CD14-positive monocyte (primary cell): ENCODE measurements at regions not wholly inside any gene's neighbourhood (a gene's known extent, or its start where the extent isn't known, plus 50 kb on each side); places are given as distances from the start of the nearest gene placed in this dataset.

Source experiments
- DNase-seq, 3 donors: peaks; one replicate each; pipeline ENCODE4 v3.0.0-alpha.2; 2011 to 2022
- H2AFZ ChIP-seq: 2 replicates; pipeline ENCODE4 v1.6.0; 2012; ENCODE audit warnings: mild to moderate bottlenecking, low read depth, low read length, inconsistent platforms; ENCODE audit not compliant: insufficient read depth, poor library complexity, severe bottlenecking
- H3K27ac ChIP-seq, 2 donors: 1 replicate in 1 of 2; 2 replicates in 1 of 2; pipeline ENCODE4 v1.5.1; 2012 to 2013; ENCODE audit warnings: low read length in 2 of 2, control low read depth in 1 of 2, inconsistent platforms in 1 of 2, low read depth in 1 of 2, mild to moderate bottlenecking in 1 of 2
- H3K27me3 ChIP-seq, 2 donors: one replicate each; pipeline versions ENCODE4 v1.6.0 to v1.6.1; 2011 to 2013; ENCODE audit warnings: low read length in 2 of 2; ENCODE audit not compliant: control insufficient read depth in 2 of 2, insufficient read depth in 2 of 2
- H3K36me3 ChIP-seq, 2 donors: replicated peaks in 1 of 2; 1 replicate in 1 of 2; 2 replicates in 1 of 2; pipeline versions ENCODE4 v1.5.1 to v1.6.1; 2012 to 2013; ENCODE audit warnings: low read length in 2 of 2, control low read depth in 1 of 2, inconsistent platforms in 1 of 2, mild to moderate bottlenecking in 1 of 2; ENCODE audit not compliant: insufficient read depth in 2 of 2, control insufficient read depth in 1 of 2
- H3K4me1 ChIP-seq, 2 donors: 1 replicate in 1 of 2; 2 replicates in 1 of 2; pipeline versions ENCODE4 v1.5.1 to v1.6.1; 2012 to 2013; ENCODE audit warnings: low read length in 2 of 2, control low read depth in 1 of 2, inconsistent platforms in 1 of 2, mild to moderate bottlenecking in 1 of 2, moderate library complexity in 1 of 2; ENCODE audit not compliant: insufficient read depth in 2 of 2, control insufficient read depth in 1 of 2
- H3K4me2 ChIP-seq: replicated peaks from 2 replicates; pipeline ENCODE3; 2012; ENCODE audit warnings: low read length, moderate library complexity, mild to moderate bottlenecking; ENCODE audit not compliant: poor library complexity, severe bottlenecking; ENCODE audit errors: extremely low read depth
- H3K4me3 ChIP-seq, 3 experiments: fragments of 200-600 bp in 1 of 3; sonication (generic) in 1 of 3; replicated peaks in 1 of 3; 1 replicate in 2 of 3; 2 replicates in 1 of 3; pipeline ENCODE4 v1.5.1; 2011 to 2013; ENCODE audit warnings: low read length in 3 of 3, mild to moderate bottlenecking in 3 of 3, control low read depth in 2 of 3, low read depth in 2 of 3, inconsistent platforms in 1 of 3, moderate library complexity in 1 of 3
- H3K79me2 ChIP-seq: 2 replicates; pipeline ENCODE4 v1.6.0; 2012; ENCODE audit warnings: mild to moderate bottlenecking, control low read depth, inconsistent platforms, low read length, moderate library complexity; ENCODE audit not compliant: insufficient read depth
- H3K9ac ChIP-seq: 2 replicates; pipeline ENCODE4 v1.6.0; 2017; ENCODE audit warnings: low read length, mild to moderate bottlenecking; ENCODE audit not compliant: insufficient read depth, poor library complexity, severe bottlenecking
- H3K9me3 ChIP-seq, 2 donors: replicated peaks in 1 of 2; 1 replicate in 1 of 2; 2 replicates in 1 of 2; pipeline versions ENCODE4 v1.5.1 to v1.6.1; 2012 to 2013; ENCODE audit warnings: low read length in 2 of 2, control low read depth in 1 of 2; ENCODE audit not compliant: control insufficient read depth in 1 of 2, insufficient read depth in 1 of 2
- H4K20me1 ChIP-seq: 2 replicates; pipeline ENCODE4 v1.6.0; 2012; ENCODE audit warnings: mild to moderate bottlenecking, low read length, control low read depth, moderate library complexity; ENCODE audit not compliant: insufficient read depth
- H3K27ac Mint-ChIP-seq, 7 donors: one replicate each; pipeline ENCODE4 v1.8.0; 2020; ENCODE audit warnings: mild to moderate bottlenecking in 7 of 7, mixed read lengths in 7 of 7, moderate library complexity in 6 of 7, inconsistent platforms in 2 of 7
- H3K27me3 Mint-ChIP-seq, 3 donors: one replicate each; pipeline ENCODE4 v1.8.0; 2021 to 2022; ENCODE audit warnings: low read depth in 3 of 3, mild to moderate bottlenecking in 3 of 3, mixed read lengths in 3 of 3, moderate library complexity in 3 of 3, inconsistent platforms in 1 of 3
- H3K36me3 Mint-ChIP-seq, 2 donors: one replicate each; pipeline ENCODE4 v1.8.0; 2020; ENCODE audit warnings: mixed read lengths in 2 of 2, inconsistent platforms in 1 of 2, mild to moderate bottlenecking in 1 of 2
- H3K4me1 Mint-ChIP-seq: one replicate; pipeline ENCODE4 v1.8.0; 2020; ENCODE audit warnings: mild to moderate bottlenecking, mixed read lengths
- H3K4me3 Mint-ChIP-seq, 2 donors: one replicate each; pipeline ENCODE4 v1.8.0; 2020; ENCODE audit warnings: mild to moderate bottlenecking in 2 of 2, mixed read lengths in 2 of 2, moderate library complexity in 1 of 2
- H3K9me3 Mint-ChIP-seq, 7 donors: one replicate each; pipeline ENCODE4 v1.8.0; 2020 to 2022; ENCODE audit warnings: mixed read lengths in 7 of 7, mild to moderate bottlenecking in 6 of 7, moderate library complexity in 6 of 7, inconsistent platforms in 2 of 7
- CTCF ChIP-seq: fragments of 200-600 bp; IDR thresholded peaks from one replicate; pipeline ENCODE4 v1.8.0; 2022; ENCODE audit warnings: antibody characterized with exemption, mild to moderate bottlenecking
- WGBS: methylation state at CpG from one replicate; pipeline ENCODE4 v1.1.5; 2013; ENCODE audit warnings: missing lambda C conversion rate; ENCODE audit not compliant: insufficient coverage; 5-methylcytosine and 5-hydroxymethylcytosine counted together
- intact Hi-C, 2 donors: fragments of 100-400 bp; cut with micrococcal nuclease; formaldehyde crosslinking; loops; one replicate each; pipeline versions ENCODE4 v1.15.0 to v1.15.1; 2023

- Histone ChIP-seq H3K4me2 (no peak overlapping the region), H3K4me1 (no peaks in the 10 kb centered on the region), H3K4me3 (no peak overlapping the region), H3K27ac (no peak overlapping the region), H3K9me3 (no peaks in the 10 kb centered on the region), H2AFZ (no peak overlapping the region), H3K79me2 (no peaks in the 10 kb centered on the region), H3K27me3 (no peaks in the 10 kb centered on the region), H4K20me1 (no peaks in the 10 kb centered on the region), H3K36me3 (no peaks in the 10 kb centered on the region), H3K9ac (no peak overlapping the region)
- peaks cover 11% of the 10 kb centered on the region for H3K4me1 Mint-ChIP-seq
- H3K27me3 Mint-ChIP-seq, result peaks cover 10 to 22% (median 13%) of the 10 kb centered on the region in 3 donors
- DNase-seq, result no peak
- intact Hi-C loops, result no loop called here
- no peak for TF ChIP-seq CTCF
- H3K27ac Mint-ChIP-seq, result peak overlapping the region in 1 of 7 donors; percentile 66
- 65% methylated on average over 11 of the region's 18 CpGs for WGBS
- H3K9me3 Mint-ChIP-seq, result peaks cover 0 to 6% (median 0%) of the 10 kb centered on the region in 7 donors
- H3K4me3 Mint-ChIP-seq, result peak overlapping the region in 1 of 2 donors; percentile 14
- no peaks in the 10 kb centered on the region for H3K36me3 Mint-ChIP-seq
Measured at GRCh38 chr17:51355441-51356410, 95.4 kb downstream of the UTP18 start.

- intact Hi-C loops, result no loop called here
- Histone ChIP-seq H3K4me1 (no peaks in the 10 kb centered on the region), H3K79me2 (no peaks in the 10 kb centered on the region), H3K27ac (no peak overlapping the region), H3K36me3 (no peaks in the 10 kb centered on the region), H2AFZ (no peak overlapping the region), H3K9ac (no peak overlapping the region), H3K9me3 (no peaks in the 10 kb centered on the region), H3K4me3 (no peak overlapping the region), H4K20me1 (no peaks in the 10 kb centered on the region), H3K4me2 (no peak overlapping the region), H3K27me3 (no peaks in the 10 kb centered on the region)
- H3K27me3 Mint-ChIP-seq, result peaks cover 7 to 11% (median 7%) of the 10 kb centered on the region in 3 donors
- H3K4me3 Mint-ChIP-seq, result no peak overlapping the region
- peaks cover 0 to 4% (median 1%) of the 10 kb centered on the region in 7 donors for H3K9me3 Mint-ChIP-seq
- H3K4me1 Mint-ChIP-seq, result peaks cover 8% of the 10 kb centered on the region
- no peak for DNase-seq
- H3K27ac Mint-ChIP-seq, result no peak overlapping the region
- H3K36me3 Mint-ChIP-seq, result no peaks in the 10 kb centered on the region
- WGBS, result 100% methylated on average over 1 of the region's 4 CpGs
- no peak for TF ChIP-seq CTCF
Measured at GRCh38 chr17:51359055-51359454, 98.7 kb downstream of the UTP18 start.
